HG03066 (cell line): ENCODE measurements at regions not wholly inside any gene's neighbourhood (a gene's known extent, or its start where the extent isn't known, plus 50 kb on each side); places are given as distances from the start of the nearest gene placed in this dataset.
A peak's percentile ranks its signal among the peaks of the same experiment; 100 is the strongest.

Experiments
- ATAC-seq: cut with Tn5 transposase; IDR thresholded peaks from one replicate; pipeline ENCODE4 v1.9.1; 2021; ENCODE audit warnings: low read depth; ENCODE audit not compliant: unreplicated experiment

GRCh38 chr3:159792070-159792469 lies 196.6 kb upstream of the IL12A start:
- ATAC-seq, result no peak

GRCh38 chr3:159795042-159795441 lies 193.6 kb upstream of the IL12A start:
- ATAC-seq, result no peak

GRCh38 chr3:159795681-159796175 lies 192.9 kb upstream of the IL12A start:
- ATAC-seq, result no peak

GRCh38 chr3:159796226-159796625 lies 192.4 kb upstream of the IL12A start:
- ATAC-seq, result no peak

- no peak for ATAC-seq
Observed at GRCh38 chr3:159796744-159797143, 191.9 kb upstream of the IL12A start.

GRCh38 chr3:159797771-159798170 lies 190.9 kb upstream of the IL12A start:
- no peak for ATAC-seq

- ATAC-seq, result no peak
Observed at GRCh38 chr3:159798951-159799350, 189.7 kb upstream of the IL12A start.

- no peak for ATAC-seq
Observed at GRCh38 chr3:159800434-159801155, 188.0 kb upstream of the IL12A start.

GRCh38 chr3:159802864-159803263 lies 185.8 kb upstream of the IL12A start:
- ATAC-seq, result no peak

- ATAC-seq, result no peak
Observed at GRCh38 chr3:159803459-159803858, 185.2 kb upstream of the IL12A start.

GRCh38 chr3:159804726-159805410 lies 183.8 kb upstream of the IL12A start:
- peak; percentile 96 for ATAC-seq

GRCh38 chr3:159805411-159805772 lies 183.2 kb upstream of the IL12A start:
- no peak for ATAC-seq

- no peak for ATAC-seq
Observed at GRCh38 chr3:159806412-159806811, 182.2 kb upstream of the IL12A start.

GRCh38 chr3:159807137-159808040 lies 181.2 kb upstream of the IL12A start:
- ATAC-seq, result no peak

GRCh38 chr3:159813822-159814531 lies 174.7 kb upstream of the IL12A start:
- ATAC-seq, result no peak

- ATAC-seq, result no peak
Observed at GRCh38 chr3:159816512-159816911, 172.1 kb upstream of the IL12A start.

- no peak for ATAC-seq
Observed at GRCh38 chr3:159817126-159817525, 171.5 kb upstream of the IL12A start.

- ATAC-seq, result no peak
Observed at GRCh38 chr3:159817571-159817970, 171.1 kb upstream of the IL12A start.

GRCh38 chr3:159818399-159818798 lies 170.2 kb upstream of the IL12A start:
- ATAC-seq, result no peak

GRCh38 chr3:159818997-159819500 lies 169.6 kb upstream of the IL12A start:
- ATAC-seq, result no peak
